HEK293 (cell line): ENCODE measurements at regions not wholly inside any gene's neighbourhood (a gene's known extent, or its start where the extent isn't known, plus 50 kb on each side); places are given as distances from the start of the nearest gene placed in this dataset.

Experiments used
- CTCF ChIA-PET: fragments of 350-600 bp; formaldehyde crosslinking; extraction: SDS; loops from one replicate; lab custom pipeline; 2021; ENCODE audit warnings: antibody characterized with exemption; lab: Yijun Ruan, JAX
- POLR2A ChIA-PET: fragments of 300-600 bp; formaldehyde crosslinking; extraction: SDS; loops from one replicate; lab custom pipeline; 2020; ENCODE audit warnings: antibody characterized with exemption, inconsistent platforms; lab: Yijun Ruan, JAX
- H3K27ac ChIP-seq: fragments of 200-500 bp; sonication (Bioruptor generic); 2 replicates; pipeline ENCODE4 v1.5.1; 2014; ENCODE audit warnings: low read depth, low read length, control low read depth, inconsistent platforms; ENCODE audit errors: extremely low read depth
- H3K36me3 ChIP-seq, 2 experiments: fragments of 200-500 bp in 1 of 2; sonication (Bioruptor generic) in 1 of 2; 1 replicate in 1 of 2; 2 replicates in 1 of 2; pipeline ENCODE4 v1.5.1; 2014 to 2017; ENCODE audit warnings: inconsistent platforms in 2 of 2, low read length in 2 of 2; ENCODE audit not compliant: control insufficient read depth in 2 of 2, insufficient read depth in 1 of 2
- H3K4me1 ChIP-seq: fragments of 200-500 bp; sonication (Bioruptor generic); 2 replicates; pipeline ENCODE4 v1.5.1; 2014; ENCODE audit warnings: mild to moderate bottlenecking, low read length, inconsistent platforms; ENCODE audit not compliant: control insufficient read depth, insufficient read depth
- H3K4me3 ChIP-seq: 2 replicates; pipeline ENCODE4 v1.5.1; 2011; ENCODE audit warnings: low read depth, mild to moderate bottlenecking, control low read depth, low read length, moderate library complexity
- H3K9me3 ChIP-seq: fragments of 200-500 bp; sonication (Bioruptor generic); 2 replicates; pipeline ENCODE4 v1.5.1; 2014; ENCODE audit warnings: low read depth, low read length, inconsistent platforms; ENCODE audit not compliant: control insufficient read depth, insufficient read depth
- BCL11B ChIP-seq: fragments of 450-650 bp; formaldehyde crosslinking; IDR thresholded peaks from 2 replicates; pipeline ENCODE4 v1.5.1; 2016; ENCODE audit warnings: low read depth, missing biosample characterization, missing genetic modification characterization
- GLI4 ChIP-seq: fragments of 450-650 bp; formaldehyde crosslinking; IDR thresholded peaks from 2 replicates; pipeline ENCODE4 v1.5.1; 2016; ENCODE audit warnings: missing biosample characterization, missing genetic modification characterization
- GLIS2 ChIP-seq: fragments of 450-650 bp; formaldehyde crosslinking; IDR thresholded peaks from 2 replicates; pipeline ENCODE4 v1.5.1; 2016; ENCODE audit warnings: missing biosample characterization, missing genetic modification characterization
- HOXD13 ChIP-seq: sonication (generic); formaldehyde crosslinking; IDR thresholded peaks from 2 replicates; pipeline ENCODE4 v1.8.0; 2022; ENCODE audit warnings: missing genetic modification reagents, borderline replicate concordance
- KLF1 ChIP-seq: fragments of 450-650 bp; formaldehyde crosslinking; IDR thresholded peaks from 2 replicates; pipeline ENCODE4 v1.5.1; 2016; ENCODE audit warnings: missing biosample characterization, missing genetic modification characterization
- MEIS1 ChIP-seq: sonication (generic); formaldehyde crosslinking; IDR thresholded peaks from 2 replicates; pipeline ENCODE4 v1.8.1; 2022; ENCODE audit warnings: missing genetic modification reagents, mild to moderate bottlenecking, borderline replicate concordance
- SCRT2 ChIP-seq: fragments of 450-650 bp; formaldehyde crosslinking; IDR thresholded peaks from 2 replicates; pipeline ENCODE4 v1.5.1; 2016; ENCODE audit warnings: missing biosample characterization, missing genetic modification characterization
- ZBTB21 ChIP-seq: fragments of 450-650 bp; formaldehyde crosslinking; IDR thresholded peaks from 2 replicates; pipeline ENCODE4 v1.5.1; 2017; ENCODE audit warnings: missing biosample characterization, missing genetic modification characterization
- ZFP3 ChIP-seq: fragments of 450-650 bp; formaldehyde crosslinking; IDR thresholded peaks from 2 replicates; pipeline ENCODE4 v1.5.1; 2016; ENCODE audit warnings: low read depth, missing biosample characterization, missing genetic modification characterization
- ZNF112 ChIP-seq: fragments of 450-650 bp; formaldehyde crosslinking; IDR thresholded peaks from 2 replicates; pipeline ENCODE4 v1.5.0; 2017; ENCODE audit warnings: missing biosample characterization, missing genetic modification characterization
- ZNF133 ChIP-seq: fragments of 450-650 bp; formaldehyde crosslinking; IDR thresholded peaks from 2 replicates; pipeline ENCODE4 v1.5.1; 2016; ENCODE audit warnings: missing biosample characterization, missing genetic modification characterization
- ZNF2 ChIP-seq: fragments of 450-650 bp; formaldehyde crosslinking; IDR thresholded peaks from 2 replicates; pipeline ENCODE4 v1.5.1; 2016; ENCODE audit warnings: missing biosample characterization, missing genetic modification characterization
- ZNF202 ChIP-seq: fragments of 450-650 bp; formaldehyde crosslinking; IDR thresholded peaks from 2 replicates; pipeline ENCODE4 v1.5.1; 2016; ENCODE audit warnings: missing biosample characterization, missing genetic modification characterization, borderline replicate concordance
- ZNF48 ChIP-seq: fragments of 450-650 bp; formaldehyde crosslinking; IDR thresholded peaks from 2 replicates; pipeline ENCODE4 v1.5.1; 2016; ENCODE audit warnings: missing biosample characterization, missing genetic modification characterization
- ZNF791 ChIP-seq: fragments of 450-650 bp; formaldehyde crosslinking; IDR thresholded peaks from 2 replicates; pipeline ENCODE4 v1.5.1; 2016; ENCODE audit warnings: missing biosample characterization, missing genetic modification characterization
- ZNF837 ChIP-seq: fragments of 450-650 bp; formaldehyde crosslinking; IDR thresholded peaks from 2 replicates; pipeline ENCODE4 v1.5.1; 2016; ENCODE audit warnings: missing biosample characterization, missing genetic modification characterization
- ZNF843 ChIP-seq: fragments of 450-650 bp; formaldehyde crosslinking; IDR thresholded peaks from 2 replicates; pipeline ENCODE4 v1.5.1; 2016; ENCODE audit warnings: missing biosample characterization, missing genetic modification characterization
- TF ChIP-seq, protein P1 (sequence below): fragments of 450-650 bp; formaldehyde crosslinking; IDR thresholded peaks from 2 replicates; pipeline ENCODE4 v1.5.1; 2016; ENCODE audit warnings: missing biosample characterization, missing genetic modification characterization
- TF ChIP-seq, protein P2 (sequence below): fragments of 450-650 bp; formaldehyde crosslinking; IDR thresholded peaks from 2 replicates; pipeline ENCODE4 v1.5.1; 2016; ENCODE audit warnings: missing biosample characterization, missing genetic modification characterization
- TF ChIP-seq, protein P3 (sequence below): fragments of 450-650 bp; formaldehyde crosslinking; conservative IDR thresholded peaks from 2 replicates; pipeline ENCODE4 v1.5.1; 2016; ENCODE audit warnings: low read depth, missing biosample characterization, missing genetic modification characterization

DNA sequence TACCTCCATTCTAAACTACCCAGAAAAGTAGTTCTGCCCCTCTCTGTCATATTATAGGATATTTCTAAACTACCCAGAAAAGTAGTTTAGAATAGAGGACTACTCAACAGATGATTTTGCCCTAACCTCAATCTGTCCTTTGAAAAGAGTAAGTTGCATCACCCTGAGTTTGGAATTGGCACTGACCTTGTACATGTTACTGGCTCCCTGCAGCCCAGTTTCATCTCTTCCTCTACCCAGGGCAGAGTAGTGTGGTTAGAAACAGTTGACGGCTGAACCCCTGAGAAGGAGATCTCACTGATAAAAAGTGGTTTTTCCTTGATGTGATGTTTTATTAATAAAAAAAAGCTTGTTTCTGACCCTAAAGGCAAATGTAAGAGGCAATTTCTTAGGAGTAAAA is 340.5 kb upstream of the NECTIN3 start (continued):
- TF ChIP-seq GLI4, result no peak
- no peak for TF ChIP-seq HOXD13 (CRISPR knock-in tag)
- no peak for TF ChIP-seq ZNF202 (tag by site-specific recombination)

DNA sequence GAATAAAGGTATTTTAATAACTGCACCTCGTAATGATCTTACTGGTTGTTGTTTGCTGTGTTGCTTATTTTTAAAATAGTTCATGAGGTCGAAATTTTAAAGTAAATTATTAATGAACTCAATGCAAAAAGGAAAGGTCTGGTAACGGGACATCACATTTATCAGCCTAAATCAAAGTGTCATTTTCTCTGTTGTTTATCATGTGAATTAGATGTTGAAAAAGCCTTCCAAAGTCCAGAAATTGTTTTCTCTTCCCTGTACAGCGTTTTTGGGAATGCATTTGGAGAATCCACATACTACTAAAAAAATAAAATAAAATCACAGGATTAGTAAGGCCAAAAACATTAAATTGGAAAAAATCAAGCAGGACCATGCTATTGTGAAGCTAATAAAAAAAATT is 339.2 kb upstream of the NECTIN3 start:
- Histone ChIP-seq H3K27ac (no peak overlapping the region), H3K9me3 (no peaks in the 10 kb centered on the region), H3K36me3 (no peaks in the 10 kb centered on the region), H3K4me1 (no peaks in the 10 kb centered on the region), H3K4me3 (no peak overlapping the region)
- TF ChIP-seq SCRT2 (no peak), KLF1 (tag by site-specific recombination) (no peak), ZNF133 (tag by site-specific recombination) (no peak), ZNF48 (tag by site-specific recombination) (no peak), ZBTB21 (tag by site-specific recombination) (no peak), HOXD13 (CRISPR knock-in tag) (no peak), ZFP3 (tag by site-specific recombination) (no peak), ZNF112 (no peak), MEIS1 (CRISPR knock-in tag) (no peak), ZNF837 (no peak), ZNF843 (tag by site-specific recombination) (no peak), ZNF791 (tag by site-specific recombination) (no peak), BCL11B (tag by site-specific recombination) (no peak), ZNF2 (no peak), GLIS2 (tag by site-specific recombination) (no peak)
- TF ChIP-seq, protein P1, sequence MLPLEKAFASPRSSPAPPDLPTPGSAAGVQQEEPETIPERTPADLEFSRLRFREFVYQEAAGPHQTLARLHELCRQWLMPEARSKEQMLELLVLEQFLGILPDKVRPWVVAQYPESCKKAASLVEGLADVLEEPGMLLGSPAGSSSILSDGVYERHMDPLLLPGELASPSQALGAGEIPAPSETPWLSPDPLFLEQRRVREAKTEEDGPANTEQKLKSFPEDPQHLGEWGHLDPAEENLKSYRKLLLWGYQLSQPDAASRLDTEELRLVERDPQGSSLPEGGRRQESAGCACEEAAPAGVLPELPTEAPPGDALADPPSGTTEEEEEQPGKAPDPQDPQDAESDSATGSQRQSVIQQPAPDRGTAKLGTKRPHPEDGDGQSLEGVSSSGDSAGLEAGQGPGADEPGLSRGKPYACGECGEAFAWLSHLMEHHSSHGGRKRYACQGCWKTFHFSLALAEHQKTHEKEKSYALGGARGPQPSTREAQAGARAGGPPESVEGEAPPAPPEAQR (tag by site-specific recombination), result no peak
- TF ChIP-seq, protein P2, sequence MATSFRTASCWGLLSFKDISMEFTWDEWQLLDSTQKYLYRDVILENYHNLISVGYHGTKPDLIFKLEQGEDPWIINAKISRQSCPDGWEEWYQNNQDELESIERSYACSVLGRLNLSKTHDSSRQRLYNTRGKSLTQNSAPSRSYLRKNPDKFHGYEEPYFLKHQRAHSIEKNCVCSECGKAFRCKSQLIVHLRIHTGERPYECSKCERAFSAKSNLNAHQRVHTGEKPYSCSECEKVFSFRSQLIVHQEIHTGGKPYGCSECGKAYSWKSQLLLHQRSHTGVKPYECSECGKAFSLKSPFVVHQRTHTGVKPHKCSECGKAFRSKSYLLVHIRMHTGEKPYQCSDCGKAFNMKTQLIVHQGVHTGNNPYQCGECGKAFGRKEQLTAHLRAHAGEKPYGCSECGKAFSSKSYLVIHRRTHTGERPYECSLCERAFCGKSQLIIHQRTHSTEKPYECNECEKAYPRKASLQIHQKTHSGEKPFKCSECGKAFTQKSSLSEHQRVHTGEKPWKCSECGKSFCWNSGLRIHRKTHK (tag by site-specific recombination), result no peak
- TF ChIP-seq, protein P3, sequence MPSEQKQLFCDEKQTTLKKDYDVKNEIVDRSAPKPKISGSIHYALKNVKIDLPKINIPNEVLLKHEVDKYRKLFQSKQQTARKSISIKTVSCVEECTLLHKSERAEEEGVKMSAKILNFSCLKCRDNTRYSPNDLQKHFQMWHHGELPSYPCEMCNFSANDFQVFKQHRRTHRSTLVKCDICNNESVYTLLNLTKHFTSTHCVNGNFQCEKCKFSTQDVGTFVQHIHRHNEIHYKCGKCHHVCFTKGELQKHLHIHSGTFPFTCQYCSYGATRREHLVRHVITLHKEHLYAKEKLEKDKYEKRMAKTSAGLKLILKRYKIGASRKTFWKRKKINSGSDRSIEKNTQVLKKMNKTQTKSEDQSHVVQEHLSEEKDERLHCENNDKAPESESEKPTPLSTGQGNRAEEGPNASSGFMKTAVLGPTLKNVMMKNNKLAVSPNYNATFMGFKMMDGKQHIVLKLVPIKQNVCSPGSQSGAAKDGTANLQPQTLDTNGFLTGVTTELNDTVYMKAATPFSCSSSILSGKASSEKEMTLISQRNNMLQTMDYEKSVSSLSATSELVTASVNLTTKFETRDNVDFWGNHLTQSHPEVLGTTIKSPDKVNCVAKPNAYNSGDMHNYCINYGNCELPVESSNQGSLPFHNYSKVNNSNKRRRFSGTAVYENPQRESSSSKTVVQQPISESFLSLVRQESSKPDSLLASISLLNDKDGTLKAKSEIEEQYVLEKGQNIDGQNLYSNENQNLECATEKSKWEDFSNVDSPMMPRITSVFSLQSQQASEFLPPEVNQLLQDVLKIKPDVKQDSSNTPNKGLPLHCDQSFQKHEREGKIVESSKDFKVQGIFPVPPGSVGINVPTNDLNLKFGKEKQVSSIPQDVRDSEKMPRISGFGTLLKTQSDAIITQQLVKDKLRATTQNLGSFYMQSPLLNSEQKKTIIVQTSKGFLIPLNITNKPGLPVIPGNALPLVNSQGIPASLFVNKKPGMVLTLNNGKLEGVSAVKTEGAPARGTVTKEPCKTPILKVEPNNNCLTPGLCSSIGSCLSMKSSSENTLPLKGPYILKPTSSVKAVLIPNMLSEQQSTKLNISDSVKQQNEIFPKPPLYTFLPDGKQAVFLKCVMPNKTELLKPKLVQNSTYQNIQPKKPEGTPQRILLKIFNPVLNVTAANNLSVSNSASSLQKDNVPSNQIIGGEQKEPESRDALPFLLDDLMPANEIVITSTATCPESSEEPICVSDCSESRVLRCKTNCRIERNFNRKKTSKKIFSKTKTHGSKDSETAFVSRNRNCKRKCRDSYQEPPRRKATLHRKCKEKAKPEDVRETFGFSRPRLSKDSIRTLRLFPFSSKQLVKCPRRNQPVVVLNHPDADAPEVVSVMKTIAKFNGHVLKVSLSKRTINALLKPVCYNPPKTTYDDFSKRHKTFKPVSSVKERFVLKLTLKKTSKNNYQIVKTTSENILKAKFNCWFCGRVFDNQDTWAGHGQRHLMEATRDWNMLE, result no peak
- CTCF ChIA-PET, result no interaction called here
- POLR2A ChIA-PET, result no interaction called here
